ENCODE measurements at regions not wholly inside any gene's neighbourhood (a gene's known extent, or its start where the extent isn't known, plus 50 kb on each side); places are given as distances from the start of the nearest gene placed in this dataset.

- TF ChIP-seq EZH2 (IDR thresholded peaks at IDR 0.05; ENCODE audit: low read depth) (no peak), CTCF (conservative IDR thresholded peaks at IDR 0.05) (no peak)
- no peaks in the 10 kb centered on the region for H3K9me2 ChIP-seq (ENCODE audit: insufficient read depth)
- ChIA-PET CTCF (no interaction called here), POLR2A (ENCODE audit: unreplicated experiment) (no interaction called here)
- no peaks in the 10 kb centered on the region for H4K20me1 ChIP-seq (ENCODE audit: insufficient read depth)
- no peaks in the 10 kb centered on the region for H3K9me3 ChIP-seq (ENCODE audit: insufficient read depth, low read depth)
- H3K27me3 ChIP-seq (ENCODE audit: insufficient read depth, low read depth): peaks cover 96% of the 10 kb centered on the region
- no peak overlapping the region for H3K27ac ChIP-seq
- H3K36me3 ChIP-seq (ENCODE audit: low read depth): no peaks in the 10 kb centered on the region
- no peak for DNase-seq
- H3K4me1 ChIP-seq (replicated peaks; ENCODE audit: insufficient read depth): no peaks in the 10 kb centered on the region
- no peaks in the 10 kb centered on the region for H3K79me2 ChIP-seq (ENCODE audit: low read depth)
- H2AFZ ChIP-seq: no peak overlapping the region
- no peak overlapping the region for H3K4me2 ChIP-seq
- no TSS peak for BruUV-seq (replicated peaks)
- intact Hi-C loops (cut with micrococcal nuclease; ENCODE audit: unreplicated experiment): no loop called here
- no peak overlapping the region for H3K4me3 ChIP-seq
- H3F3A ChIP-seq (ENCODE audit: insufficient read depth, low read depth): no peaks in the 10 kb centered on the region
Measured at GRCh38 chr9:126148994-126149393, 177.6 kb upstream of the MVB12B start.

- Histone ChIP-seq H4K20me1 (ENCODE audit: insufficient read depth) (no peaks in the 10 kb centered on the region), H3K4me3 (no peak overlapping the region), H3K9me3 (ENCODE audit: insufficient read depth, low read depth) (no peaks in the 10 kb centered on the region), H3K9me2 (ENCODE audit: insufficient read depth) (no peaks in the 10 kb centered on the region), H2AFZ (no peak overlapping the region), H3K4me2 (no peak overlapping the region), H3K36me3 (ENCODE audit: low read depth) (no peaks in the 10 kb centered on the region), H3K4me1 (replicated peaks; ENCODE audit: insufficient read depth) (no peaks in the 10 kb centered on the region), H3F3A (ENCODE audit: insufficient read depth, low read depth) (no peaks in the 10 kb centered on the region), H3K79me2 (ENCODE audit: low read depth) (no peaks in the 10 kb centered on the region), H3K27ac (no peak overlapping the region), H3K27me3 (ENCODE audit: insufficient read depth, low read depth) (peaks cover 96% of the 10 kb centered on the region)
- intact Hi-C loops (cut with micrococcal nuclease; ENCODE audit: unreplicated experiment): no loop called here
- no TSS peak for BruUV-seq (replicated peaks)
- ChIA-PET CTCF (no interaction called here), POLR2A (ENCODE audit: unreplicated experiment) (no interaction called here)
- TF ChIP-seq EZH2 (IDR thresholded peaks at IDR 0.05; ENCODE audit: low read depth) (no peak), CTCF (conservative IDR thresholded peaks at IDR 0.05) (no peak)
- no peak for DNase-seq
Measured at GRCh38 chr9:126149661-126150060, 177.0 kb upstream of the MVB12B start.

- no peak overlapping the region for H3K4me3 ChIP-seq
- no peak for DNase-seq
- no peak overlapping the region for H2AFZ ChIP-seq
- no peaks in the 10 kb centered on the region for H4K20me1 ChIP-seq (ENCODE audit: insufficient read depth)
- ChIA-PET POLR2A (ENCODE audit: unreplicated experiment) (no interaction called here), CTCF (no interaction called here)
- no TSS peak for BruUV-seq (replicated peaks)
- no peaks in the 10 kb centered on the region for H3K4me1 ChIP-seq (replicated peaks; ENCODE audit: insufficient read depth)
- no peak overlapping the region for H3K4me2 ChIP-seq
- H3K9me3 ChIP-seq (ENCODE audit: insufficient read depth, low read depth): no peaks in the 10 kb centered on the region
- intact Hi-C loops (cut with micrococcal nuclease; ENCODE audit: unreplicated experiment): no loop called here
- no peaks in the 10 kb centered on the region for H3F3A ChIP-seq (ENCODE audit: insufficient read depth, low read depth)
- H3K27me3 ChIP-seq (ENCODE audit: insufficient read depth, low read depth): peaks cover 93% of the 10 kb centered on the region
- no peak overlapping the region for H3K27ac ChIP-seq
- H3K79me2 ChIP-seq (ENCODE audit: low read depth): no peaks in the 10 kb centered on the region
- H3K36me3 ChIP-seq (ENCODE audit: low read depth): no peaks in the 10 kb centered on the region
- H3K9me2 ChIP-seq (ENCODE audit: insufficient read depth): no peaks in the 10 kb centered on the region
- TF ChIP-seq EZH2 (IDR thresholded peaks at IDR 0.05; ENCODE audit: low read depth): no peak
- no peak for TF ChIP-seq CTCF (conservative IDR thresholded peaks at IDR 0.05)
Measured at GRCh38 chr9:126150411-126151030, 176.1 kb upstream of the MVB12B start.
